Tibial nerve (tissue), 3 donors: ENCODE measurements at regions not wholly inside any gene's neighbourhood (a gene's known extent, or its start where the extent isn't known, plus 50 kb on each side); places are given as distances from the start of the nearest gene placed in this dataset.

Experiments used
- POLR2A ChIP-seq, 2 donors: fragments of 450-650 bp; IDR thresholded peaks; one replicate each; pipeline ENCODE4 v1.6.1; 2017; ENCODE audit warnings: antibody characterized with exemption in 2 of 2, mild to moderate bottlenecking in 2 of 2, moderate library complexity in 2 of 2
- TF ChIP-seq, protein P1 (sequence below), 5 experiments: fragments of 200-600 bp in 3 of 5; fragments of 450-650 bp in 2 of 5; sonication (generic) in 3 of 5; IDR thresholded peaks; one replicate each; pipeline ENCODE4 v1.5.1; 2016 to 2019; ENCODE audit warnings: antibody characterized with exemption in 5 of 5, mild to moderate bottlenecking in 3 of 5, moderate library complexity in 2 of 5

DNA sequence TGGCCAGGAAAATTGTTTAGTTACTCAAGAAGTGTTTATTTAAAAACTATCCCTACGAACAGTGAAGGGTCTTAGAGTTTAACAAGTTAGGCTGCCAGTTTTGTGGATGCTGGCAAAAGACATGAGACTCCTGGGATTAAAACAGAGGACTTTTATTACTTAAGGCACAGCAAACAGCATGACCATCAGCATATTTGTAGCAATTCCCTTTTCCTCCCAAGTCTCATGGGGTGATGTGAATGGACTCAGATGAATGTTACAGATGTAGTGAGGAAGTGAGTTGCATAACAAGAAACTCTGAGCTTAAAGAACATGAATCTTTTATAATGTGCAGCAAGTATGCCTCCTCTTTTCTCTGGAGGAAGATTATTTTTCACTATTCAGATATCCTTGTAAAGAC lies 695.8 kb downstream of the RPS29 start:
- no peak for TF ChIP-seq POLR2A (IDR thresholded peaks at IDR 0.05)
- TF ChIP-seq, protein P1, sequence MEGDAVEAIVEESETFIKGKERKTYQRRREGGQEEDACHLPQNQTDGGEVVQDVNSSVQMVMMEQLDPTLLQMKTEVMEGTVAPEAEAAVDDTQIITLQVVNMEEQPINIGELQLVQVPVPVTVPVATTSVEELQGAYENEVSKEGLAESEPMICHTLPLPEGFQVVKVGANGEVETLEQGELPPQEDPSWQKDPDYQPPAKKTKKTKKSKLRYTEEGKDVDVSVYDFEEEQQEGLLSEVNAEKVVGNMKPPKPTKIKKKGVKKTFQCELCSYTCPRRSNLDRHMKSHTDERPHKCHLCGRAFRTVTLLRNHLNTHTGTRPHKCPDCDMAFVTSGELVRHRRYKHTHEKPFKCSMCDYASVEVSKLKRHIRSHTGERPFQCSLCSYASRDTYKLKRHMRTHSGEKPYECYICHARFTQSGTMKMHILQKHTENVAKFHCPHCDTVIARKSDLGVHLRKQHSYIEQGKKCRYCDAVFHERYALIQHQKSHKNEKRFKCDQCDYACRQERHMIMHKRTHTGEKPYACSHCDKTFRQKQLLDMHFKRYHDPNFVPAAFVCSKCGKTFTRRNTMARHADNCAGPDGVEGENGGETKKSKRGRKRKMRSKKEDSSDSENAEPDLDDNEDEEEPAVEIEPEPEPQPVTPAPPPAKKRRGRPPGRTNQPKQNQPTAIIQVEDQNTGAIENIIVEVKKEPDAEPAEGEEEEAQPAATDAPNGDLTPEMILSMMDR (IDR thresholded peaks at IDR 0.05): no peak
